ENCODE measurements at regions not wholly inside any gene's neighbourhood (a gene's known extent, or its start where the extent isn't known, plus 50 kb on each side); places are given as distances from the start of the nearest gene placed in this dataset.
"Not testable (repeated sequence)": the region's sequence is repeated elsewhere in the genome, so short reads cannot be mapped to it uniquely, and the experiment has no call there.

DNA sequence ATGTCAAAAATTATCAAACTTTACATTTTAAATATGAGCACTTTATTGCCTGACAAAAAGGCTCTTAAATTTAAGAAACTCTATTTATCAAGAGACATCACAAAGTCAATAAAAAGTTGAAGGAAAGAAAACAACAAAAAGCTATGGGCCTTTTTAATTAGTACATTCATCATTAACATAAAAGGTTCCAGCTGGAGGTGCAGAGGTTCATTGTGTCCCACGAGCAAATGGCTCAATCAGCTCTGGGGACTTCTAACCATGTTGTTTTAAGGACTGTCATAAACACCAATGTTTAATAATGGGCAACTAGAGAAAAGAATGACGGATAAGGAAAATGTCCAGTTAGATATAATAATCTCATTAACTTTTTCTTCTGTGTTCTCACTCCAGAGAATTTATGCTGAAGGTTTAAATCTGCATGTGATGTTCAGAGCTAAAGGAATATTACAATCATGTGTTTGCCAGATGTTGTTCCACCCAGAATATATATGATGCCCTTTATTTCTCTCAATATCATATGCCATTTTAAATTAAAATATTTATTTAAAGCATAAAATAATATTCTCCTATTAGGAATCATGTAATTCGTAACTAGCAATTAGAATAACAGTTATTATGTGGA lies 840.3 kb upstream of the ADGRL3 start:
- no peak for DNase-seq (ENCODE audit: low spot score)

DNA sequence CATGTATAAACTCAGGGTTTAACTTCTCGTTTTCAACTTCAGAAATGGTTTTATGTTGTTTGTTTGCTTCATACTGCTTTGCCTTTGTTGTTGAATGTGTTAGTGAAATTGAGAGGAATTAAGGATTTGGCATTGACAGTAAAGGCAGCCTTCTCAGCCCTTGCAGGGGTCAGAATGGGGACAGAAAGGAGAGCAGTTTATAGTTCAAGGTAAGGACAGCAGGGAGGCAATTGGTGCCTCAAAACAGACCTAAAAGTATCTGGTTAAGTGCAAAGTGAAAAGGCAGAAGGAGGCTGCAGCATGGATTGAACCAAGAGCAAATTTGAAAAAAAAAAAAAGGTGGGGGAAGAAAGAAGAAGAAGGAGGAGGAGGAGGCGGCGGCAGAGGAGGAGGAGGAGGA lies 835.0 kb upstream of the ADGRL3 start:
- no peak for DNase-seq (ENCODE audit: low spot score)

DNA sequence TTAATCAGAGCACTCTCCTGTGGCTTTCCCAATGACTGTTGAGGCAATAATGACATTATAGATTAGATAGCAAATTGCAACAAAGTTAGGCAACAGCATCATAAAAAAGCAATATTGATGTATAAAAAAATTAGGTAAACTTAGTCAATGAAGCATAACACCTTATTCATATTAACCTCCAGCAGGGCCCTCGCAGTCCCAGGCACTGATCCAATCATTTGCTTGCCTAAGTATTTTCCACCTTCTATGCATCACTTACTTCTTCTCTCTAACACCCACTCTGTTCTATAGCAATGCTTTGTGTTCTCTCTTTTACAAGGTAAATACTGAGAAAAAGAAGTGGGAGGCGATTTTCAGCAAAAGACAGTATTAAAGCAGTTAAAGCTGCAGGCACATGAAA lies 833.5 kb upstream of the ADGRL3 start:
- DNase-seq (ENCODE audit: low spot score): no peak

DNA sequence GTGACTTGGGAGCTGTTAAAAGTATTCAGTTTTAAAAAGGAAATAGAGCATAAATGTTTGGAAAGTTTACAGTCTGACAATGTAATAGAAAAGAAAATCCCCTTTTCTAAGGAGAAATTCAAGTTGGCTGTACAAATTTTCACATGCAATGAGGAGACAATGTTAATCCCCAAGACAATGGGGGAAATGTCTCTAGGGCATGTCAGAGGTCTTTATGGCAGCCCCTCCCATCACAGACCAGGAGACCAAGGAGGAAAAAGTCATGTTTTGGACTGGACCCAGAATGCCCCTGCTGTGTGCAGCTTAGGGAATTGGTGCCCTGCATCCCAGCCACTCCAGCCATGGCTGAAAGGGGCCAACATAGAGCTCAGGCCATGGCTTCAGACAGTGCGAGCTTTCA lies 831.1 kb upstream of the ADGRL3 start:
- no peak for DNase-seq (ENCODE audit: low spot score)

DNA sequence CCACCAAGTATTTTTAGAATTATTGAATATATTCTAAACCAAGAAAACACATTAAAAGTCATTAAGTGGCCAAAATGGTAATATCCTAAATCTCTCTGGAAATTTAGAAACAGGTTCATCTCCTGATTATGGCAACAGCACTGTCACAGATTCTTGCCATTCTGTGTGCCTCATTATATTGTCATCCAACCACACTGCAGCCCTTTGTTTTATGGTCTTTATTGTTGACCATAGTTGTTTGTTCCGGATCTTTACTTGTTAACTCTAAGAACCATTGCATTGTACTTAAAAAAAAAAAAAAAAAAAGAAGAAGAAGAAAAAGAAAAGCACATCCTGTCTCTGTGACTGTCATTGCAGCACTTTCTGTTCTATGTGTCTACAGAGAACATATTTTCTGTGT lies 822.1 kb upstream of the ADGRL3 start:
- DNase-seq (ENCODE audit: low spot score): no peak

DNA sequence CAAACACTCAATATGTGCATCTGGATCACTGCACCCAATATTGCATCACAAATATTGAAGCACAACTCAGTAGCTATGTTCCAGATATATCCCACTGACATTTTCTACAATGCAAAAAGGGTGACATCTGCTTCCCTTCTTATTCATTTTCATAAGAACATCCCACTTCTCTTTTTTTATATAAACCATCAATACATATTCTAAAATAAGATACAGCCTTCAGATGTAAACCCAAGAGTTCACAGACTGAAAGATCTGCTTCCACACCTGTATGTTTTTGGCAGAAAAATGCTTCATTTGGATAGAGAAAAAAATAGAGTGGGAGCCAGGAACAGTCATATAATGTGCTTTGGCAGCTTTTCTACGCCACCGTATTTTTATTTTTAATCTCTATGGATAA lies 815.6 kb upstream of the ADGRL3 start:
- no peak for DNase-seq (ENCODE audit: low spot score)

DNA sequence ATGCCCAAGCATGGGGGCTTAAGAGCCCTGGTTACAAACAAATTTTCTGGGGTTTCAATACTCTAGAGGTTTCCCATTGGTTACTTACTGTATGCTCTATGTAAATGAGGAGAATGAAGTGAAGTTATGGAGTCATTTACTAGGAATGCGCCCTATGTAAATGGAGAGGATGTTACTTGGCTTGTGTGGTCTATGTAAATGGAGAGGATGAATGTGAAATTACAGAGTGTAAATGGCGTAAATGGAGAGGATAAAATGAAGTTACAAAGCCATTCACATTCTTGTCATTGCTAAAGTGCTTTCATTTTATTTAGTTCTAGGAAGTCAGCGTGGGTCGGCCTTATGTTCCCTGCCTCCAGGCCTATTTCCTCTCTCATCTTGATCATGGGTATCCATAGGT lies 810.5 kb upstream of the ADGRL3 start:
- no peak for DNase-seq (ENCODE audit: low spot score)

DNA sequence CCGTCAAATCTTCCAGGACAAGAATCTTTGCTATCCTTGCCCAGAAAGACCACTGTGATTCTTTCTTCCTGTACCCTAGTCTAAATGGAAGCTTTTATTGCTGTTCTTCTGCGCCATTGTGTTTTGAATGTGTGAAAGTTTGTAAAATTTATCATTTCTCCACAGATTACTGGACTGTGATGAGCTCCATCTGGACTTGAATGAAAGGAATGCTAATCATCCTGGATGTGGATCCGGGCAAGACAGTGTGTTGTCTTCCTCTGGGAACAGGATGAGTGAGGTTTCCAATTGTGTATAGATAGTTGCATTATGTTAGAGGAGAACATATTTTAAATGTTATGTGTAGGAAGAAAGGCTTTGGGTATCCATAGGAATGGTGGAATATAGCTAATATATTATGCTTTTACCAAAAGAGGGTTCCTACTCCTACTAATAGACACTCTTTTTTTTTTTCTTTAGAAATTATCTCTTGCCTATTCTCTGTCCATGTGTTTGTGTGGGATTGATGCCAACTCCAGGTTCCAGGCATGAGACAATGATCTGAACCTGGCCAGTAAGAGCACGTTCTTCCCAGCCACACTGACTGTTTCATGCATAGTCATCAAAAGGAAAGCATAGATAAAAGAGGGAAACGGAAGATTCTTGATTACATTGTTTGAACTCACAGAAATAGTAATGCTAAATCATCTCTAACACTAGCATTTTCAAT lies 803.6 kb upstream of the ADGRL3 start:
- no peak for DNase-seq (ENCODE audit: low spot score)

DNA sequence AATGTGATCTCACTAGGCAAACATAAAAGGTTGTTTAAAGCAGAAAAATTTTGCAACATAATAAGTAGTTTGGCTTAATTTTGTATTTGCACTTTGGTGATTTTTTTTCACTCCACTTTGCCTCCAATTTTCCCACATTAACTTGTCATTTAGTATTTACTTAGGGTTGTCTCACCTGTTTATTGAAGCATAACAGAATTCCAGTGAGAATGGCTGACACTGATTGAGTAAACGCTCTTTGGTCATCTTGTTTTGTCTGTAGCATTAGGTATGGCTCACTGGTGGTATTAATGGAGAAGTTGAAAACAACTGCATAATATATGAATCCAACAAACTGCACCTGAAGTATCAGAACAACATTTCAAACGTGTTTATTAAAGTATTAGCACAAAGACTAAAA lies 799.5 kb upstream of the ADGRL3 start:
- no peak for DNase-seq (ENCODE audit: low spot score)

DNA sequence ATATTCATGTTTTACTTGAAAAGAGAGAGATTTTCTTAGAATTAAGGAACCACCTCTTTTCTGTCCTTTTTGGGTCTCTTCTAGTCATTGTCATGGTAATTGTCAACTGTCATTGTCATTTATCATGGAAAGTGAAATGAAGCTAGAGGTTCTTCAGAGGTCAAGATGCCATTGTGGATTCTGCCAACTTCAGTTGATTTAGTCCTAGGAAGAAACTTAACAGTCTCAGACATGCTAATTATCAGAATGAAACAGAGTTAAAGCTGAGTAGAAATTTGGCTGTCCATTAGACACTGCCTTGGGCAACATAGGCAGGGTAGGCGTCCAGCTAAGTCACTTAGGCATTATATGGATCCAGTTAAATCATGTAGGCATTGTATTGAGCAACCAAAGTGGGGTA lies 796.1 kb upstream of the ADGRL3 start:
- DNase-seq (ENCODE audit: low spot score): no peak

DNA sequence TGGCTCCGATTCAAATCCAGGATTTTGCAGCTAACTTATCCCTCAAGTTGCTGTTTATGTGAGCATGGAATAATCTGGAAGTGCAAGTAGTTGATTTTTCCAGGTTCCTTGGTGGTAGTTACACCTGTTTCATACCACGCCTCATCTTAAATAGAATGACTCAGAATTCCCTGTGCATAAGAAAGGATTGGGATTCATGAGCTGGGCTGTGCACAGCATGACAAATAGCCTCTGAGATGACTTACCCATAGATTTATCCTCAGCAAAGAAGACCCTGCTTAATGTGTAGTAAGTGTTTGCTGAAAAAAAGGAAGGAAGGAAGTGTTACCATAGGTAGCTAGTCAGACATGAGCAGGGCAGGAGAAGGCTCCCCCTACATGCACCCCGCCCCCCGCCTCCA lies 777.7 kb upstream of the ADGRL3 start:
- no peak for DNase-seq (ENCODE audit: low spot score)

DNA sequence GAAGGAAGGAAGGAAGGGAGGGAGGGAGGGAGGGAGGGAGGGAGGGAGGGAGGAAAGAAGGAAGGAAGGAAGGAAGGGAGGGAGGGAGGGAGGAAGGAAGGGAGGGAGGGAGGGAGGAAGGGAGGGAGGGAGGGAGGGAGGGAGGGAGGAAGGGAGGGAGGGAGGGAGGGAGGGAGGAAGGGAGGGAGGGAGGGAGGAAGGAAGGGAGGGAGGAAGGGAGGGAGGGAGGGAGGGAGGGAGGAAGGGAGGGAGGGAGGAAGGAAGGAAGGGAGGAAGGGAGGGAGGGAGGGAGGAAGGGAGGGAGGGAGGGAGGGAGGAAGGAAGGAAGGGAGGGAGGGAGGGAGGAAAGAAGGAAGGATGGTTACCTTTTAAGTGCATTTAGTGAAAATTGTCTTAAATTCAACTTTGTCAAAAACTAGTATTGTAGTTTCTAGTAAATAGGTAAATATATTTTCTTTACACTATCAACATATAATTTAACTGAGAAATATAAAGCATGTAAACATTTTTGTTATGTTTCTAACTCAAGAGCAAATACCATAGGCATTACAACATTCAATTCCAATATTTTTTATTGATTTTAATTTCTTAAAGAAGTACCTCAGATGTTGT lies 776.4 kb upstream of the ADGRL3 start:
- DNase-seq (ENCODE audit: low spot score): not testable (repeated sequence)

DNA sequence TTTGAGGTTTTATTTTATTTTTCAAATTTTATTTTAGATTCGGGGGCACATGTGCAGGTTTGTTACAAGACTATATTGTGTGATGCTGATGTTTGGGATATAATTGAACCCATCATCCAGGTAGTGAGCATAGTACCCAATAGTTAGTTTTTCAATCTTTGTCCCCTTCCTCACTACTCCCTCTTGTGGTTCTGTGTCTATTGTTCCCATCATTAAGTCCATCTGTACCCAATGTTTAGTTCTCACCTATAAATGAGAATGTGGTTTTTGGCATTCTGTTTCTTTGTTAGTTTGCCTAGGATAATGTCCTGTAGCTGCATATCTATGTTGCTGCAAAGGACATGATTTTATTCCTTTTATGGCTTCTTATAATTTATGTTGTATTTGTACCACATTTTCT lies 767.2 kb upstream of the ADGRL3 start:
- DNase-seq (ENCODE audit: low spot score): no peak

DNA sequence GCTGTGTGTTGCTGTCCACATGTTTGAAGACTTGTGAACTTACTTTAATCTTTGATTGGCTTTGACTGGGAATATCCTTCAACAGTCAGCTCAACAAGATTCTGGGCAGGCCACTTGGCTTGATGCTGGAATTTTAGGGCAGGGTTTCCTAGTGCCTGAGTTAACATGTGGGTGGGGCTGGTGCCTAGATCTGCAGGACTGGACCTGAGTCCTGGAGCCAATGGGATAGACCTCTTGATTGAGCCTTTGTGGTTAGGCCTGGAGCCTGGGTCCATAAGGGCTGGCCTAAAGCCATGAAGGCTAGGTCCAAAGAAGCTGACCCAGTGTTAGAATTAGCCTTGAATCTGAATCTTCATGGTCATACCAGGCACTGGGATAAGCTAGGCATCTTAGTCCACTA lies 757.1 kb upstream of the ADGRL3 start:
- DNase-seq (ENCODE audit: low spot score): no peak

DNA sequence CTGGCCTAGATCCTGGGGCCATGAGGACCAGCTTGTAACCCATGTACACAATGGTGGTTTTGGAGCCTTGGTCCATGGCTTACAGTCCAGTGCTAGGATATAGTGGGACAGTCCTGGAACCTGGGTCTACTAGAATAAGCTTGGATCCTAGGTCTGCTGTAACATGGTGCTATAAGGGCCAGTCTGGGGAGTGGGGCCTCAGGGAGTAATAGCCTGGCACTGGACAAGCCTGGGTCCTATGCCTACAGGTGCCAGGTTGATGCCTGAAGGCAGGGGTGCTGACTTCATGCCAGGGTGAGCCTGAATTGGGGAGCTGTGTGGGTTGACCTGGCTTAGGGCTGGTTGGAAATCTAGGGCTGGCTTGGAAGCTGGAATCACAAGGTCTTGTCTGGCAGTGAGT lies 756.3 kb upstream of the ADGRL3 start:
- no peak for DNase-seq (ENCODE audit: low spot score)

DNA sequence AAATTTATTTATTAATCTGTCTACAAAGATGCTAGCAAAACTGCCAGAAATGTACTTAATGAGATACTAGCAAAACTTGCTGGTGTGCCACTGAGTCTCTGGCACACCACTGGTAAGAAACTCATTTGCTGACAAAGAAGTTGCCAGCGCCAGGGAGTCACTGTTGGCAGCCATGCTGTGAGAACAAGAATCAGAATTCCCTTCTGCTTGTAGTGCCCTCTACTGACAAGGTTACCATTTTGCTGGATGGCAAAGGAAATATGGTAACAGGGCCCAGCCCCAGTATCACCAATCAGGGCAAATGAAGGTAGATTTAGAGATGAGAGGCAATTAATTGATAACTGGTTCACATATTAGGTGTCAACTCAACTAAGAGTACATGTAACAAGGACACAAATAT lies 750.1 kb upstream of the ADGRL3 start:
- no peak for DNase-seq (ENCODE audit: low spot score)

DNA sequence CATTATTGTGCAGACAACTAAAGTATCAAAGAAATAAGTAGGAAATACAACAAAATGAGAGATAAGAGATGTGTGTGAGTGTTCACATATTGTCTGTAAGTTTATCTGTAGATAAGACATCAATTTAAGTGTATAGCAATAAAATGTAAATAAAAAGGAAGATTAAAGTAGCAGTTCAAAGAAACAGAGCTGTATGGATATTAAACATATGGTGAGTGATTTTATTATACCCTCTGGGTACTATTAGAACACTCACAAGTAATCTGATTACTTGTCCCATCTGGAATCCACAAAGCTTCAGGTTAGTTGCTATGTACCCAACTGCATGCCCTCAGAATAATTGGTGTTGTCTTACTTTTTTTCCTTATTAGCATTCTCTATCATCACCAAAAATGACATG lies 747.9 kb upstream of the ADGRL3 start:
- DNase-seq (ENCODE audit: low spot score): no peak

DNA sequence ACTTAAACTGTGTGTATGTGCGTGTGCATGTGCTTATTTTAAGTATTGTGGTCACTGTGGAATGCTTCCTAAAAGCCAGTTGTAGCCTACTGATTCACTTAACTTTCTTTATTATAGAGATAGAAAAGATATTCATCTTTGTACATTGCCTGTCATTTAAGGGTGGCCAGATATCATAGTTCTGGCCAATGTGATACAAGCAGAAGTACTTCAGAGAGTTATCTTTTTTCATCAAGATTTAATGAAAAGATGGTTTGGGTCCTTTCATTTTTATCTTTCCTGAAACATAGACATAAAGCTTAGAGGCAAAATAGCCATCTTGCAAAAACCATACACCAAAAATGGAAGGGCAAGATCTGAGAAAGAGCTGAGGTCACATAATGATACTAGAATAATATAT lies 744.7 kb upstream of the ADGRL3 start:
- DNase-seq (ENCODE audit: low spot score): no peak

DNA sequence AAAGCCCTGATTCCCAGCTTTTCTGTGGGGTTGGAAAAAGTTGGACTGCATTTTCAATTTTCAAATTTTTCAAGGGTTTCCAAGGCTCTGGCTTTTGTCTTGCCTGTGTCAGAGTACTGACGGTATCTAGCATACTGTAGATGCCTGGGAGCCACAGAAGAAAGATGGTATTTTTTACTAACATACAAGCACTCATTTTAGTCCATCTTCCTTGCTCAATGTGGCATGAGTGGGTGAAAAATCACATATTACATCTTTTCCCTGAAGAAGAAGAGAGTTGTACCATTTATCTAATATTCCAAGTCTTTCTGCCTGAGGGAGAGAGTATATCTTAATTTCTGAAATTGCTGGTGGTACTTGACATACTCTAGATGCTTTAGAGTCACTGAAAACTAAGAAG lies 738.6 kb upstream of the ADGRL3 start:
- DNase-seq (ENCODE audit: low spot score): no peak

DNA sequence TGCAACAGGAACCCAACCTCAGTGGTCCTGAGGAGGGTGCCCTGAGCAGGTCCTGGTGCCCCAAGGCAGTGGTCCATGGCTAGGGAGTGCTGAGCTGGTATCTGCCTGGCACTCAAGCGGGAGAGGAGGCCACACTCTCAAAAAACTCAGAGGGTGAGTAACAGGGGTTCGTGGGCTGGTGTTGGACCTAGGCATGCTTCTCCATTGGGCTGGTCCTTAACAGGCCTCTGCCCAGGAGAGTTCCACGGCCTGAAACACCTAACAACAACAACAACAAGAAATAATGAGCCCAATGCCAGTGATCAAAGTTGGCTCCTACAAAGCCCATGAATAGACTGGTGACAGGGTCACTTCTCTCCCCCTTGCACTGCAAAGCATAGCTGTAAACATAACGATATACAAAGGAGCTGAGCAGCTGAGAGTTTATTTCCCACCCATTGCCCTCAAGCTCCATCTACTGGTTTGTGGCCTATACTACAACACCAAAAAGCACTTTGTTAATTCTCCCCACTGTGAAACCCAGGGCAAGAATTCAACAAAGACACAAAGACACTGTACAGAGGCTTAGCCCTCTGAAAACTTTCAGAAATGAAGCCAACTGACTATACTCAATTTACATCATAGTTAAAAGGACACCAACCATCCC lies 736.1 kb upstream of the ADGRL3 start:
- DNase-seq (ENCODE audit: low spot score): peak; percentile 6

DNA sequence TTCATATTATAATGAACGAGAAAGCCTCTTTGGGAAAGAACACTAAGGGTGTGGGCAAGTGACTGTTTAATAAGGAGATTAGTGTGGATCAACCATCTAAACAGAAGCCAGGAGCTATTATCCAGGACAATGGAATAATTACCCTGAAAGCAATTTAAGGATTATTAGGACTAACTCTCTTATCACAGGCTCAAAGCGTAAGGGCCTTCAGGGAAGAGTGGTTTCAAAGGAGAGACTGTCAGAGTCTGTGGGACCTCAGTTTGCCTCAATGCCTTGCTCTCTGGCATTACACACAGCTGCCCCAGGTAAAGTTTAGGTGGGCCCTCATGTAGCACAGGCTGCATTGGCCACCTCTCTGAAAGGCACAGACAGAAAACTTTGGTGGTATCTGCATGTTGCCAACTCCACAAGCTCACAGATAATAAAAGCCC lies 717.2 kb upstream of the ADGRL3 start:
- no peak for DNase-seq (ENCODE audit: low spot score)

DNA sequence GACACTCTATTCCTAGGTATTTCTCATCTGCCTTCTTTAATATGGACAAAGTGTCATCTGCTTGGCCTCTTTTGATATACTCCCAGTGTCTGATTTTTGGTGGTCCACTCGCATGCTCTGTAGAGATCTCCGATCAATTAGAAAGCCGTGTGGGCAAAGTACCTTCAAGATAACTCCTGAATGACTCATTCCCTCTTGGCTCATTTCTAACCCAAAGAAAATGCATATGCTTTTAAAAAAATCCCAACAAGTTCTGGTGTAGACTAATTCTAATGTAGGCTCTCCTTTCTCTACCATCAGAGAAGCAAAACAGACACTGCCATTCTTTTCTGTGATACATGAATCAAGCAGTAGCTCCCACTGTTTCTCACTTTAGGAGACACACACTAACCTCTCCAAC lies 714.9 kb upstream of the ADGRL3 start:
- no peak for DNase-seq (ENCODE audit: low spot score)

DNA sequence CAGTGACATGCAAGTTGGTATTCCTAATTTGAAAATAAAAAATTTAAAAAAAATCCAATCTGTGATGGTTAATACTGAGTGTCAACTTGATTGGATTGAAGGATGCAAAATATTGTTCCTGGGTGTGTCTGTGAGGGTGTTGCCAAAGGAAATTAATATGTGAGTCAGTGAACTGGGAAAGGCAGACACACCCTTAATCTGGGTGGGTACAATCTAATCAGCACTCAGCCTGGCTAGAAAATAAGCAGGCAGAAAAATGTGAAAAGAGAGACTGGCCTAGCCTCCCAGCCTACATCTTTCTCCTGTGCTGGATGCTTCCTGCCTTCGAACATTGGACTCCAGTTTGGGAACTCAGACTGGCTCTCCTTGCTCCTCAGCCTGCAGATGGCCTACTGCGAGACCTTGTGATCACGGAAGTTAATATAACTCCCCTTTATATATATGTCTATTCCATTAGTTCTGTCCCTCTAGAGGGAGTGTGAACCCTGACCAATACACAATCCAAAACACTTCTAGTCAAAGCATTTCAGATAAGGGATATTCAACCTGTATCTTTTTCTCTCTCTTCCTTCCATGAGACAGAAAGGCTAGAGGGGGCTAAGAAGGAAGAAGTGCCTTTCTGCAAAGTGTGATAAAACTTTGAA lies 712.9 kb upstream of the ADGRL3 start:
- DNase-seq (ENCODE audit: low spot score): not testable (repeated sequence)

Measured in AG08395 (cell line).